Kidney (tissue), 13 donors: ENCODE measurements at regions not wholly inside any gene's neighbourhood (a gene's known extent, or its start where the extent isn't known, plus 50 kb on each side); places are given as distances from the start of the nearest gene placed in this dataset.

Experiments used
- DNase-seq, 5 donors: peaks; one replicate each; pipeline ENCODE4 v3.0.0-alpha.2; 2013 to 2020
- FAIRE-seq: peaks from 2 replicates; lab custom pipeline; 2012; peaks lifted over from hg19 to GRCh38; lab: Jason Lieb, UNC
- H3K27ac ChIP-seq, 2 donors: one replicate each; pipeline ENCODE4 v1.7.0; 2013; ENCODE audit warnings: low read depth in 2 of 2, low read length in 2 of 2, inconsistent platforms in 1 of 2
- H3K27me3 ChIP-seq: one replicate; pipeline ENCODE4 v1.7.1; 2013; ENCODE audit warnings: low read length, inconsistent platforms; ENCODE audit not compliant: control insufficient read depth, insufficient read depth
- H3K36me3 ChIP-seq, 3 donors: one replicate each; pipeline versions ENCODE4 v1.7.0 to v1.7.1; 2013; ENCODE audit warnings: low read length in 3 of 3, control low read depth in 1 of 3, inconsistent platforms in 1 of 3; ENCODE audit not compliant: insufficient read depth in 3 of 3, control insufficient read depth in 2 of 3
- H3K4me1 ChIP-seq, 3 donors: one replicate each; pipeline versions ENCODE4 v1.7.0 to v1.7.1; 2013; ENCODE audit warnings: low read length in 3 of 3, inconsistent platforms in 1 of 3, low read depth in 1 of 3; ENCODE audit not compliant: control insufficient read depth in 2 of 3, insufficient read depth in 2 of 3
- H3K4me3 ChIP-seq, 3 donors: one replicate each; pipeline versions ENCODE4 v1.7.0 to v1.8.1; 2013; ENCODE audit warnings: low read length in 3 of 3, control low read depth in 1 of 3, inconsistent platforms in 1 of 3
- H3K9ac ChIP-seq, 3 donors: one replicate each; pipeline versions ENCODE4 v1.7.0 to v1.7.1; 2013; ENCODE audit warnings: low read length in 3 of 3, control low read depth in 1 of 3, inconsistent platforms in 1 of 3
- H3K9me3 ChIP-seq, 3 donors: one replicate each; pipeline versions ENCODE4 v1.7.0 to v1.7.1; 2013; ENCODE audit warnings: low read length in 3 of 3, control low read depth in 1 of 3, inconsistent platforms in 1 of 3; ENCODE audit not compliant: control insufficient read depth in 2 of 3, insufficient read depth in 1 of 3
- intact Hi-C: fragments of 100-400 bp; cut with DNase I; formaldehyde crosslinking; loops from one replicate; pipeline ENCODE4 v1.11.1; 2022
- TF ChIP-seq, protein P1 (sequence below): IDR thresholded peaks from 3 replicates; pipeline ENCODE4 v1.5.1; 2012; ENCODE audit warnings: mild to moderate bottlenecking, moderate library complexity, borderline replicate concordance; ENCODE audit not compliant: insufficient read depth; ENCODE audit errors: extremely low read depth
- donor health status: control.
- donor health status: control.
- donor health status: control.
- donor health status: control.
- donor health status: control.
- donor health status: DM: yes; HTN: yes; CAD: no.
- donor health status: Normal renal cell carcinoma (clear cell type).

DNA sequence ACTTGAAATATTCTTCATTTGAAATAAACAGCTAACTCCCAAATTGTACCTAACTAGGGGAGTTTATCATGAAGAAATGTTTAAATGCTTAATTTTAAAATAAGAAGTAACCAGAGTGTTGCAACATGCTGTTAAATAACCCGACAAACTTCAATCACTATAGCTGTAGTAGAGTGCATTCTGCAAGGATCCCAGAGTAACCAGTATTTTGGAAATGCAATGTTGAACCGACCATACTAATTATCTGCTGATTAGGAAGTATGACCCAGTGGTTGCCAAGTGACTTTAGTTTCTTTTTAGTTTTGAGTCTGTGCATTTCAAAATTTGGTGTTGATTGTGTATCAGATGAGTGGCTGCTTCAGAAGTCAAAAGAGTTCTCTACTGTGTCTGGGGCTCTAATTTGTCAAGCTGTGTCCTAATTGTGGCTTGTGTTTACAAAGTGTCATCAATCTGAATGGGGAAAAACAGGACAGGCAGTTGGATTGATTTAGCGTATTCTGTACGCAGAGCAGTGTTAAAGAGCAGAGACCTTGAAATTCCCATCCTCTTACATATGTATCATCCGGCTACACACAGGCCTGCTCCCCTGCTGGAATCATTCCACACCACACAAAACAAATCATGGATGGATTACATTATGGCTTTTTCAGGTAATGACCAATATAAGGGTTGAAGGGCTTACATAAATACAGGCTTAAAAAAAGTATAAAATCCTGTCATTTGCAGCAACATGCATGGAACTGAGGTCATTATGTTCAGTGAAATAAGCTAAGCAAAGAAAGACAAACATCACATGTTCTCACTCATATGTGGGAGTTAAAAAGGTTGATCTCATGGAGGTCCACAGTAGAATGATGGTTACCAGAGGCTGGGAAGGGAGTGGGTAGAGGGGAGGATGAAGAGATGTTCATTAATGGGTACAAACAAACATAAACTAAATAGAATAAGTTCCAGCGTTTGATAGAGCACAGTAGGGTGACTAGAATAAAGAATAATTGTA, 351.5 kb downstream of the KLF12 start:
- intact Hi-C loops, result no loop called here
- Histone ChIP-seq H3K36me3 (no peaks in the 10 kb centered on the region), H3K9me3 (no peaks in the 10 kb centered on the region), H3K27me3 (no peaks in the 10 kb centered on the region), H3K27ac (no peak overlapping the region), H3K9ac (no peak overlapping the region), H3K4me3 (no peak overlapping the region), H3K4me1 (no peaks in the 10 kb centered on the region)
- TF ChIP-seq, protein P1, sequence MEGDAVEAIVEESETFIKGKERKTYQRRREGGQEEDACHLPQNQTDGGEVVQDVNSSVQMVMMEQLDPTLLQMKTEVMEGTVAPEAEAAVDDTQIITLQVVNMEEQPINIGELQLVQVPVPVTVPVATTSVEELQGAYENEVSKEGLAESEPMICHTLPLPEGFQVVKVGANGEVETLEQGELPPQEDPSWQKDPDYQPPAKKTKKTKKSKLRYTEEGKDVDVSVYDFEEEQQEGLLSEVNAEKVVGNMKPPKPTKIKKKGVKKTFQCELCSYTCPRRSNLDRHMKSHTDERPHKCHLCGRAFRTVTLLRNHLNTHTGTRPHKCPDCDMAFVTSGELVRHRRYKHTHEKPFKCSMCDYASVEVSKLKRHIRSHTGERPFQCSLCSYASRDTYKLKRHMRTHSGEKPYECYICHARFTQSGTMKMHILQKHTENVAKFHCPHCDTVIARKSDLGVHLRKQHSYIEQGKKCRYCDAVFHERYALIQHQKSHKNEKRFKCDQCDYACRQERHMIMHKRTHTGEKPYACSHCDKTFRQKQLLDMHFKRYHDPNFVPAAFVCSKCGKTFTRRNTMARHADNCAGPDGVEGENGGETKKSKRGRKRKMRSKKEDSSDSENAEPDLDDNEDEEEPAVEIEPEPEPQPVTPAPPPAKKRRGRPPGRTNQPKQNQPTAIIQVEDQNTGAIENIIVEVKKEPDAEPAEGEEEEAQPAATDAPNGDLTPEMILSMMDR, result no peak
- FAIRE-seq (no peak), DNase-seq (peak in 2 of 5 donors; percentile 18 to 39)

DNA sequence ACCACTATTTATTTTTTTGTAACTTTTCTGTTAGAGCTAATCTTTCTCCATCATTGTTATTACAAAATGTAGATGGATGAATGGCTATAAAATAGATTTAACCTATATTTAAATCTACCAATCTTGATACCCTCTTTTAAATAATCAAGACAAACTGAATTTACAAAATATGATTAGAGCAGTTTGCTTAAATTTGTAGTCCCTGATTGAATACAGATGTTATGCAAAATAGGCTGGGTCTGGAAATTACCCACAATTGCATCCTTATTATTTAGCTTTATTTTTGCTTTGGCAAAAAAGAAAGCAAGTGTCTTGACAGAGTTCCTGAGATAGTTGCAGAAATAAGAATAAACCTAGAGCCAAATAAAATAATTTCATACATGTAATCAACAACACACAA, 352.8 kb downstream of the KLF12 start:
- no peak for DNase-seq
- TF ChIP-seq, protein P1, result no peak
- intact Hi-C loops, result no loop called here
- Histone ChIP-seq H3K9ac (no peak overlapping the region), H3K4me3 (no peak overlapping the region), H3K9me3 (no peaks in the 10 kb centered on the region), H3K36me3 (no peaks in the 10 kb centered on the region), H3K27ac (no peak overlapping the region), H3K4me1 (no peaks in the 10 kb centered on the region), H3K27me3 (no peaks in the 10 kb centered on the region)
- FAIRE-seq, result no peak

DNA sequence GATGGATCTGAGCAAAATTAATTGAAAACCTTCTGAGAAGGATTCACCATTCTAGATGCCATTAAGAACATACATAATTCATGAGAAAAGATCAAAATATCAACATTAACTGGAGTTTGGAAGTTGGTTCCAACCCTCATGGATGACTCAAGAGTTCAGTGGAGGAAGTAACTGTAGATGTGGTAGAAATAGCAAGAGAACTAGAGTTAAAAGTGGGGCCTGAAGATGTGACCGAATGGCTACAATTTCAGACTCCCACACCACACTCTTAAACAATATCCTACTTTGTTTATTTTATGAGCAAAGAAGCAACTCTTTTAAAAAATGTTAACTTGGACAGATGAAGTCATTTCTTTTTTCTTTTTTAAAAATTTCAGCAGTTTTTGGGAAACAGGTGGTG, 354.3 kb downstream of the KLF12 start:
- no peaks in the 10 kb centered on the region for H3K4me1 ChIP-seq
- intact Hi-C loops, result no loop called here
- H3K9me3 ChIP-seq, result no peaks in the 10 kb centered on the region
- FAIRE-seq (no peak), DNase-seq (no peak)
- H3K4me3 ChIP-seq, result no peak overlapping the region
- H3K9ac ChIP-seq, result no peak overlapping the region
- no peak overlapping the region for H3K27ac ChIP-seq
- TF ChIP-seq, protein P1, result no peak
- H3K27me3 ChIP-seq, result no peaks in the 10 kb centered on the region
- H3K36me3 ChIP-seq, result no peaks in the 10 kb centered on the region
